ENCODE measurements at regions not wholly inside any gene's neighbourhood (a gene's known extent, or its start where the extent isn't known, plus 50 kb on each side); places are given as distances from the start of the nearest gene placed in this dataset.

- Histone ChIP-seq H3K27ac (no peak overlapping the region), H3K4me3 (no peak overlapping the region)
- TF ChIP-seq CTCF (IDR thresholded peaks at IDR 0.05) = no peak
- no peak for DNase-seq (ENCODE audit: low spot score)
These were observed 486.0 kb upstream of the CFAP20DC start for GRCh38 chr3:59535791-59536221.

GRCh38 chr3:59531994-59532393 is 482.2 kb upstream of the CFAP20DC start:
- no peak overlapping the region for H3K4me3 ChIP-seq
- no peak for TF ChIP-seq CTCF (IDR thresholded peaks at IDR 0.05)
- no peak overlapping the region for H3K27ac ChIP-seq
- DNase-seq (ENCODE audit: low spot score) = no peak

- no peak for DNase-seq (ENCODE audit: low spot score)
- no peak overlapping the region for H3K4me3 ChIP-seq
- no peak for TF ChIP-seq CTCF (IDR thresholded peaks at IDR 0.05)
- H3K27ac ChIP-seq = no peak overlapping the region
These were observed 481.4 kb upstream of the CFAP20DC start for GRCh38 chr3:59531066-59531745.

- TF ChIP-seq CTCF (IDR thresholded peaks at IDR 0.05) = no peak
- no peak overlapping the region for H3K4me3 ChIP-seq
- DNase-seq (ENCODE audit: low spot score) = no peak
- H3K27ac ChIP-seq = no peak overlapping the region
These were observed 478.4 kb upstream of the CFAP20DC start for GRCh38 chr3:59528251-59528650.

GRCh38 chr3:59527493-59527892 is 477.7 kb upstream of the CFAP20DC start:
- Histone ChIP-seq H3K4me3 (no peak overlapping the region), H3K27ac (no peak overlapping the region)
- TF ChIP-seq CTCF (IDR thresholded peaks at IDR 0.05) = no peak
- no peak for DNase-seq (ENCODE audit: low spot score)

- DNase-seq (ENCODE audit: low spot score) = no peak
These were observed 477.2 kb upstream of the CFAP20DC start for GRCh38 chr3:59526999-59527398.

More at GRCh38 chr3:59526999-59527398, 477.2 kb upstream of the CFAP20DC start:
- Histone ChIP-seq H3K27ac (no peak overlapping the region), H3K4me3 (no peak overlapping the region)
- TF ChIP-seq CTCF (IDR thresholded peaks at IDR 0.05) = no peak
